HUDEP-2 (cell line): ENCODE measurements at regions not wholly inside any gene's neighbourhood (a gene's known extent, or its start where the extent isn't known, plus 50 kb on each side); places are given as distances from the start of the nearest gene placed in this dataset.
A peak's percentile ranks its signal among the peaks of the same experiment; 100 is the strongest.
"Not testable (repeated sequence)": the region's sequence is repeated elsewhere in the genome, so short reads cannot be mapped to it uniquely, and the experiment has no call there.

Experiments used
- DNase-seq, 76 experiments: peaks; one replicate each; lab custom pipeline; 2025; ENCODE audit not compliant: unreplicated experiment in 76 of 76; lab: John Stamatoyannopoulos, UW

- DNase-seq = not testable (repeated sequence)
These were observed 60.0 kb upstream of the GPC3 start for GRCh38 chrX:134045372-134045771.

- DNase-seq = not testable (repeated sequence)
These were observed 81.7 kb upstream of the GPC3 start for GRCh38 chrX:134067107-134067506.

- DNase-seq = not testable (repeated sequence)
These were observed 86.5 kb upstream of the GPC3 start for GRCh38 chrX:134071899-134072298.

GRCh38 chrX:134073341-134073740 is 87.9 kb upstream of the GPC3 start:
- no peak for DNase-seq

GRCh38 chrX:134074151-134074550 is 88.8 kb upstream of the GPC3 start:
- no peak for DNase-seq

GRCh38 chrX:134075894-134076718 is 90.7 kb upstream of the GPC3 start:
- no peak for DNase-seq

GRCh38 chrX:134095366-134095765 is 110.0 kb upstream of the GPC3 start:
- DNase-seq = no peak

GRCh38 chrX:134101636-134102035 is 116.2 kb upstream of the GPC3 start:
- DNase-seq = no peak

GRCh38 chrX:134115270-134115669 is 121.7 kb upstream of the CCDC160 start:
- DNase-seq = no peak

GRCh38 chrX:134137341-134137740 is 99.6 kb upstream of the CCDC160 start:
- DNase-seq = no peak

GRCh38 chrX:134139090-134139489 is 97.9 kb upstream of the CCDC160 start:
- no peak for DNase-seq

- DNase-seq = peak in 1 of 76 experiments; percentile 0
These were observed 92.8 kb upstream of the CCDC160 start for GRCh38 chrX:134144231-134144630.

GRCh38 chrX:134146493-134146892 is 90.5 kb upstream of the CCDC160 start:
- DNase-seq = no peak

GRCh38 chrX:134148172-134148692 is 88.8 kb upstream of the CCDC160 start:
- DNase-seq = no peak

GRCh38 chrX:134158821-134159512 is 78.0 kb upstream of the CCDC160 start:
- DNase-seq = no peak

GRCh38 chrX:134161162-134161561 is 75.8 kb upstream of the CCDC160 start:
- no peak for DNase-seq

GRCh38 chrX:134162032-134162431 is 75.0 kb upstream of the CCDC160 start:
- no peak for DNase-seq

- DNase-seq = no peak
These were observed 73.1 kb upstream of the CCDC160 start for GRCh38 chrX:134163836-134164235.

- DNase-seq = no peak
These were observed 69.3 kb upstream of the CCDC160 start for GRCh38 chrX:134167591-134168203.

- DNase-seq = peak in 74 of 76 experiments; percentile 13 to 81 (median 64)
These were observed 65.1 kb upstream of the CCDC160 start for GRCh38 chrX:134171661-134172587.
